HG03378 (cell line): ENCODE measurements at regions not wholly inside any gene's neighbourhood (a gene's known extent, or its start where the extent isn't known, plus 50 kb on each side); places are given as distances from the start of the nearest gene placed in this dataset.

Experiments used
- ATAC-seq: cut with Tn5 transposase; IDR thresholded peaks from one replicate; pipeline ENCODE4 v1.9.1; 2021; ENCODE audit warnings: mild to moderate bottlenecking, moderate library complexity; ENCODE audit not compliant: unreplicated experiment

GRCh38 chr4:123564758-123565346, 168.3 kb downstream of the SPRY1 start:
- ATAC-seq, result peak; percentile 100

- ATAC-seq, result no peak
Measured at GRCh38 chr4:123568936-123569335, 172.3 kb downstream of the SPRY1 start.

GRCh38 chr4:123569541-123569940, 172.9 kb downstream of the SPRY1 start:
- no peak for ATAC-seq

- ATAC-seq, result no peak
Measured at GRCh38 chr4:123573866-123574508, 177.4 kb downstream of the SPRY1 start.

- ATAC-seq, result no peak
Measured at GRCh38 chr4:123575291-123575690, 178.7 kb downstream of the SPRY1 start.

GRCh38 chr4:123577225-123577906, 180.8 kb downstream of the SPRY1 start:
- no peak for ATAC-seq

- ATAC-seq, result no peak
Measured at GRCh38 chr4:123578276-123579029, 181.9 kb downstream of the SPRY1 start.

- ATAC-seq, result no peak
Measured at GRCh38 chr4:123579961-123580360, 183.4 kb downstream of the SPRY1 start.

GRCh38 chr4:123580981-123581664, 184.5 kb downstream of the SPRY1 start:
- no peak for ATAC-seq

GRCh38 chr4:123581802-123582201, 185.2 kb downstream of the SPRY1 start:
- no peak for ATAC-seq

GRCh38 chr4:123583043-123583442, 186.4 kb downstream of the SPRY1 start:
- no peak for ATAC-seq

GRCh38 chr4:123585111-123585510, 188.5 kb downstream of the SPRY1 start:
- ATAC-seq, result no peak

- ATAC-seq, result peak; percentile 10
Measured at GRCh38 chr4:123587983-123588494, 191.4 kb downstream of the SPRY1 start.

GRCh38 chr4:123588631-123589241, 192.1 kb downstream of the SPRY1 start:
- ATAC-seq, result peak; percentile 78

- ATAC-seq, result no peak
Measured at GRCh38 chr4:123589301-123589700, 192.7 kb downstream of the SPRY1 start.

GRCh38 chr4:123591875-123592274, 195.3 kb downstream of the SPRY1 start:
- no peak for ATAC-seq

- no peak for ATAC-seq
Measured at GRCh38 chr4:123593655-123594054, 197.1 kb downstream of the SPRY1 start.

GRCh38 chr4:123596805-123597204, 200.2 kb downstream of the SPRY1 start:
- ATAC-seq, result no peak

- ATAC-seq, result no peak
Measured at GRCh38 chr4:123597586-123597985, 201.0 kb downstream of the SPRY1 start.

- no peak for ATAC-seq
Measured at GRCh38 chr4:123598331-123598730, 201.7 kb downstream of the SPRY1 start.
